Ishikawa (cell line): ENCODE measurements at regions not wholly inside any gene's neighbourhood (a gene's known extent, or its start where the extent isn't known, plus 50 kb on each side); places are given as distances from the start of the nearest gene placed in this dataset.

Source experiments
- CEBPB ChIP-seq: IDR thresholded peaks from 2 replicates; pipeline ENCODE4 v1.6.1; 2012
- CREB1 ChIP-seq: IDR thresholded peaks from 2 replicates; pipeline ENCODE4 v1.6.1; 2012; ENCODE audit warnings: low read depth
- EGR1 ChIP-seq: IDR thresholded peaks from 2 replicates; pipeline ENCODE4 v1.6.1; 2012
- EP300 ChIP-seq: IDR thresholded peaks from 2 replicates; pipeline ENCODE4 v1.6.1; 2012; ENCODE audit warnings: borderline replicate concordance
- FOXM1 ChIP-seq: IDR thresholded peaks from 2 replicates; pipeline ENCODE4 v1.6.1; 2012; ENCODE audit warnings: low read depth, borderline replicate concordance
- NFIC ChIP-seq: IDR thresholded peaks from 2 replicates; pipeline ENCODE4 v1.6.1; 2012
- RAD21 ChIP-seq: IDR thresholded peaks from 2 replicates; pipeline ENCODE4 v1.6.1; 2012; ENCODE audit warnings: low read depth
- TAF1 ChIP-seq: IDR thresholded peaks from 2 replicates; pipeline ENCODE4 v1.6.1; 2012; ENCODE audit warnings: low read depth, mild to moderate bottlenecking
- TCF12 ChIP-seq: IDR thresholded peaks from 2 replicates; pipeline ENCODE4 v1.6.1; 2012; ENCODE audit warnings: low read depth
- TEAD4 ChIP-seq: IDR thresholded peaks from 2 replicates; pipeline ENCODE4 v1.6.1; 2012
- YY1 ChIP-seq: IDR thresholded peaks from 2 replicates; pipeline ENCODE4 v1.6.1; 2012; ENCODE audit warnings: low read depth
- ZBTB7A ChIP-seq: IDR thresholded peaks from 2 replicates; pipeline ENCODE4 v1.6.1; 2012; ENCODE audit warnings: low read depth
- TF ChIP-seq, protein P1 (sequence below): IDR thresholded peaks from 2 replicates; pipeline ENCODE4 v1.6.1; 2012; ENCODE audit warnings: low read depth, mild to moderate bottlenecking
- TF ChIP-seq, protein P2 (sequence below): IDR thresholded peaks from 2 replicates; pipeline ENCODE4 v1.6.1; 2012
- TF ChIP-seq, protein P3 (sequence below): IDR thresholded peaks from 2 replicates; pipeline ENCODE4 v1.6.1; 2012

DNA sequence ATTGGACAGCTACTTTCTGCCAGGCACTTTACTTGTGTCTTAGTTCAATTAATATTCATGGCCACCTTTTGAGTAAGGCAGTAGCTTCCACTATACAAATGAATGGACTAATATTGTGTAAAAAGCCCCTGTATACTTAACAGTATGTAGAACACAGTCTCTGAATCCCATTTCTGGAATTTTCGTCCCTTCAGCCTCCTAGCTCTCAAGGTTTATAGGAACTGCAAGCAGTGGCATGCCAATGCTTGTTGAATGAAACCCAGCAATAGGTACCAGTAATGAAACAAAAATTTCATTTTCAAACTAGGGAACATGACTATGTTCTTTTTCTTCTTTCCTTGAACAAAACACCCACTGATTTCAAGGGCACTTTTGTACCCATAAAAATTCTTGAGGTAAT, 361.6 kb downstream of the TDRD3 start:
- TF ChIP-seq, protein P1, sequence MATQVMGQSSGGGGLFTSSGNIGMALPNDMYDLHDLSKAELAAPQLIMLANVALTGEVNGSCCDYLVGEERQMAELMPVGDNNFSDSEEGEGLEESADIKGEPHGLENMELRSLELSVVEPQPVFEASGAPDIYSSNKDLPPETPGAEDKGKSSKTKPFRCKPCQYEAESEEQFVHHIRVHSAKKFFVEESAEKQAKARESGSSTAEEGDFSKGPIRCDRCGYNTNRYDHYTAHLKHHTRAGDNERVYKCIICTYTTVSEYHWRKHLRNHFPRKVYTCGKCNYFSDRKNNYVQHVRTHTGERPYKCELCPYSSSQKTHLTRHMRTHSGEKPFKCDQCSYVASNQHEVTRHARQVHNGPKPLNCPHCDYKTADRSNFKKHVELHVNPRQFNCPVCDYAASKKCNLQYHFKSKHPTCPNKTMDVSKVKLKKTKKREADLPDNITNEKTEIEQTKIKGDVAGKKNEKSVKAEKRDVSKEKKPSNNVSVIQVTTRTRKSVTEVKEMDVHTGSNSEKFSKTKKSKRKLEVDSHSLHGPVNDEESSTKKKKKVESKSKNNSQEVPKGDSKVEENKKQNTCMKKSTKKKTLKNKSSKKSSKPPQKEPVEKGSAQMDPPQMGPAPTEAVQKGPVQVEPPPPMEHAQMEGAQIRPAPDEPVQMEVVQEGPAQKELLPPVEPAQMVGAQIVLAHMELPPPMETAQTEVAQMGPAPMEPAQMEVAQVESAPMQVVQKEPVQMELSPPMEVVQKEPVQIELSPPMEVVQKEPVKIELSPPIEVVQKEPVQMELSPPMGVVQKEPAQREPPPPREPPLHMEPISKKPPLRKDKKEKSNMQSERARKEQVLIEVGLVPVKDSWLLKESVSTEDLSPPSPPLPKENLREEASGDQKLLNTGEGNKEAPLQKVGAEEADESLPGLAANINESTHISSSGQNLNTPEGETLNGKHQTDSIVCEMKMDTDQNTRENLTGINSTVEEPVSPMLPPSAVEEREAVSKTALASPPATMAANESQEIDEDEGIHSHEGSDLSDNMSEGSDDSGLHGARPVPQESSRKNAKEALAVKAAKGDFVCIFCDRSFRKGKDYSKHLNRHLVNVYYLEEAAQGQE = no peak

DNA sequence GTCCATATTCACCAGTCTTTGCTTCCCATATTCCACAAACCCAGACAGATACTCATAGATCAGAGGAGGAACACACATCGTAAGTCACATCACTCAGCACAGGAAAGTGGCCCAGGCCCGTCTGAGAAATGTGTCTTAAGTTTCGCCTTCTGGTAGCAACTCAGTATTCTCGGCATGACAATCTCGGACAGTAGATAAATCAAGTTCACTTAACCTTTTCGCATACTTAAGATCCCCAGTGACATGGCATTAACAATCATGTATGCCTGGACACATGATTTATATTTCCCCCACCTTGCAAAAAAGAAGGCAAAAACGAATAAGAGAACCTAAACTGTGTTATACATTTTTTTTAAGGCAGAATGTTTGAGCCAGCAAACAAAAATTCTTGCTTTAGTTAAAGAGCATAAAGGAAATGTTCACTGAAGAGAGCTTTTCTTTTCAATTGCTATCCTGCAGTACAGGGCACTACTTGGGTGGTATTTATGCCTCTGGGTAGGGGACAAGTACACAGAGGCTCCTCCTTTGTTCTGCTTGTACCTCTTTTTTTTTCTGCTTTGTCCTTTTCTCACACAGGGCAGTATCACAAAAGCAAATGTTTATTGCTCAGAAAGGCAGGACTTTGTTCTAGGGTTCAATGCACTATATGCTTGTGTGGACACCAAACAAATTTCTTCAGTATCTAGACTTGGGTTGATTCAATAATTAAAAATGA, 360.6 kb downstream of the TDRD3 start:
- TF ChIP-seq, protein P1 = no peak
- TF ChIP-seq CEBPB = no peak
- no peak for TF ChIP-seq NFIC
- no peak for TF ChIP-seq TEAD4
- no peak for TF ChIP-seq TAF1
- no peak for TF ChIP-seq ZBTB7A

DNA sequence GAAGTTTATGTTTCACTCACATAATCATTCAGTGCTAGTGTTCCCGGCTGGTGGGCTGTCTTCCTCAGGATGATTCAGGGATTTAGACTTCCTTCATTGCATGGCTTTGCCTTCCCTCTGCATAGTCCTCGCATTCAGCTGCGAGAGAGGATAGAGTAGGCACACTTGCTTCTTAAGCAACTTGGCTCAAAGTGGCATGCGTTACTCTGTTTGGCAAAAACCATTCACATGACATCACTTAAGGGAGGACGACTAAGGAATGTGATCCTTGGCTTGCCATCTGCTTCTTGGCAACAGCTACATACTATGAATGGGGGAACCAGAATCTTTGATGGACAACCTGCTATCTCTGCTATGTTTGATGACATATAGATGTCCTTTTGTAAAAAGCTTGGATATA, 359.3 kb downstream of the TDRD3 start:
- no peak for TF ChIP-seq ZBTB7A
- no peak for TF ChIP-seq TAF1

DNA sequence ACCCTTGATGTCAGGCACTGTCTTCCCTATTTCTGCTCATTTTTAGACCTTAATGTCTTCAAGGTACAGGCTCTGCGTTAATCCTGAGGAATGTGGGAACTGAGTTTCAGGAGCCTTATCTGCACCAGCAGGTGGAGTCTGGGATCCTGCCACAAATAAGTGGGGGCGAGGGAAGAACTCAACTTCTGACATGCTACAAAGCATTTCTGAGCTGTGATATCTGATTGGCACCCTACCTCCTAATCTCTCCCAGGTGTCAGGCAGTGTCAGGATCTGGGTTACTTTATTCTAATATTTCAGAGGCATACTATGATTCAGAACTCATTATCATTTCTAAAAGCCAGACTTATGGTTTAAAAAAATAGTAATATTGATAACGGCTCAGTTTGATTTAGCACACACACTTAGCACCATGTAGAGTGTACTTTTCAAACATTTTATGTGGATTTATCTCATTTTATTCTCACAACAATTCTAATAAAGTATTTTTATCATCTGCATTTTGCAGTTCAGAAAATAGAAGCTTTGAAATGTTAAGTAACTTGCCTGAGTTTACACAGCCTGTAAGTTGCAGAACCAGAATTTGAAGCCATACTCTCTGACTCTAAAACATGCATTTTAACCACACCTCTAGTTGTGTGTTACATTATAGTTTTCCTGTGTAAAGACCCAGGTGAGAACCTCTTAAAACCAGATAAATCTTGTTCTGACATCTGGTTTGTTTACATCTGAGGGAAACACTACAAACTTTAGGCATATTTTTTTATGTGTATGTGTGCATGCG, 358.6 kb downstream of the TDRD3 start:
- TF ChIP-seq FOXM1 (no peak), RAD21 (peak; percentile 32; the same call in 1 of the 2 replicates)
- TF ChIP-seq, protein P1 = no peak

DNA sequence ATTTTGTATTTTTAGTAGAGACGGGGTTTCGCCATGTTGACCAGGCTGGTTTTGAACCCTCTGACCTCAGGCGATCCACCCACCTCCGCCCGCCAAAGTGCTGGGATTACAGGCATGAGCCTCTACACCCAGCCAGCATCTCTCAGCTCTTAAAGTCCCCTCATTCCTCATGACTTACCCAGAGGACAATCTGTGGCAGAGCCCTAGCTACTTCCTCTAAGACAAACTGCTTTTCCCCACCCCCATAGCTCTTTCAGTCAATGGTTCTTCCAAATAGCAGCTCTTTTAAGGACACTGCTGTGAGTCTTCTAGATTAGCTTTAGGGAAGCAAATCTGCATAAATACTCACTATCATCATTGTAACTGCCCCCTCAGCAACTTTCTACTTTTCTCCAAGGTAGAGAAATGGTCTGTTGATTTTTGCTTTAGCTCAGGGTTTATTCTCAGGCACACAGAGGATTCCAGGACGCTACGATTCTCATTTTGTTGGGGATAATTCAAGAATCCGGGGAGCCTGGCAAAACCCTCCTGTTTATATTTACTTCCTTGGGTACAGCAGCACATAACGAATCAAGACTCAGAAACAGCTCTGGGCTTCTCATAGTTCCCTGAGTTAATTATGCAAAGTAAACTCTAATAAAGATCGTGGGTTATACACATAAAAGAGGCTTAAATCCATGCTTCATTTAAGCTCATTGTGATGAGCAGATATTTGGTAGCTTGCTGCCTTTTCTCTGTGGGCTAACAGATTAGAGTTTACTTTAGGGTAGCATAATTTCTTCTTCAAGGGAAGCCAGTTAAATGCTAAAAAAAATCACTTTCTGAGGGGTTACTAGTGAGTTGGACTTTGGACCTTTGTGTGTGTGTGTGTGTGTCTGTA, 357.4 kb downstream of the TDRD3 start:
- TF ChIP-seq FOXM1 (no peak), NFIC (no peak), TCF12 (no peak), CREB1 (no peak), EGR1 (no peak), CEBPB (no peak), EP300 (no peak), TAF1 (no peak), TEAD4 (no peak), ZBTB7A (no peak), RAD21 (no peak), YY1 (no peak)
- TF ChIP-seq, protein P2, sequence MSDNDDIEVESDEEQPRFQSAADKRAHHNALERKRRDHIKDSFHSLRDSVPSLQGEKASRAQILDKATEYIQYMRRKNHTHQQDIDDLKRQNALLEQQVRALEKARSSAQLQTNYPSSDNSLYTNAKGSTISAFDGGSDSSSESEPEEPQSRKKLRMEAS = no peak
- TF ChIP-seq, protein P3, sequence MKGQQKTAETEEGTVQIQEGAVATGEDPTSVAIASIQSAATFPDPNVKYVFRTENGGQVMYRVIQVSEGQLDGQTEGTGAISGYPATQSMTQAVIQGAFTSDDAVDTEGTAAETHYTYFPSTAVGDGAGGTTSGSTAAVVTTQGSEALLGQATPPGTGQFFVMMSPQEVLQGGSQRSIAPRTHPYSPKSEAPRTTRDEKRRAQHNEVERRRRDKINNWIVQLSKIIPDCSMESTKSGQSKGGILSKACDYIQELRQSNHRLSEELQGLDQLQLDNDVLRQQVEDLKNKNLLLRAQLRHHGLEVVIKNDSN = no peak
- TF ChIP-seq, protein P1 = no peak
